ENCODE measurements at regions not wholly inside any gene's neighbourhood (a gene's known extent, or its start where the extent isn't known, plus 50 kb on each side); places are given as distances from the start of the nearest gene placed in this dataset.

GRCh38 chr17:51353296-51353695 lies 93.0 kb downstream of the UTP18 start:
- DNase-seq = no peak
- Histone ChIP-seq H3K4me3 (no peak overlapping the region), H3K27ac (no peak overlapping the region), H3K36me3 (replicated peaks in 1 of 2) (no peaks in the 10 kb centered on the region), H3K9me3 (replicated peaks in 1 of 3) (no peaks in the 10 kb centered on the region), H3K27me3 (no peaks in the 10 kb centered on the region), H3K4me1 (replicated peaks in 1 of 2) (no peaks in the 10 kb centered on the region)
- WGBS, 4 donors = 53 to 71% (median 63%) methylated on average over 4 of the region's 4 CpGs
- intact Hi-C loops (cut with DNase I) = no loop called here
- TF ChIP-seq CTCF (IDR thresholded peaks at IDR 0.05) = no peak
- no peak for TF ChIP-seq POLR2A (IDR thresholded peaks at IDR 0.05)

GRCh38 chr17:51354936-51355335 lies 94.6 kb downstream of the UTP18 start:
- H3K4me1 ChIP-seq (replicated peaks in 1 of 2) = no peaks in the 10 kb centered on the region
- no peaks in the 10 kb centered on the region for H3K9me3 ChIP-seq (replicated peaks in 1 of 3)
- no peaks in the 10 kb centered on the region for H3K27me3 ChIP-seq
- no peak for TF ChIP-seq CTCF (IDR thresholded peaks at IDR 0.05)
- TF ChIP-seq POLR2A (IDR thresholded peaks at IDR 0.05) = no peak
- H3K4me3 ChIP-seq = no peak overlapping the region
- no peaks in the 10 kb centered on the region for H3K36me3 ChIP-seq (replicated peaks in 1 of 2)
- intact Hi-C loops (cut with DNase I) = no loop called here
- peak overlapping the region in 1 of 5 donors; percentile 44 for H3K27ac ChIP-seq
- 49 to 68% (median 62%) methylated on average over 2 of the region's 2 CpGs for WGBS, 4 donors
- DNase-seq = no peak

GRCh38 chr17:51355441-51356410 lies 95.4 kb downstream of the UTP18 start:
- intact Hi-C loops (cut with DNase I) = no loop called here
- DNase-seq = no peak
- WGBS, 4 donors = 54 to 57% (median 56%) methylated on average over 18 of the region's 18 CpGs

GRCh38 chr17:51359055-51359454 lies 98.7 kb downstream of the UTP18 start:
- no peak overlapping the region for H3K4me3 ChIP-seq

More at GRCh38 chr17:51355441-51356410, 95.4 kb downstream of the UTP18 start:
- H3K36me3 ChIP-seq (replicated peaks in 1 of 2) = no peaks in the 10 kb centered on the region
- H3K4me1 ChIP-seq (replicated peaks in 1 of 2) = no peaks in the 10 kb centered on the region
- H3K9me3 ChIP-seq (replicated peaks in 1 of 3) = no peaks in the 10 kb centered on the region
- TF ChIP-seq POLR2A (IDR thresholded peaks at IDR 0.05) = no peak
- TF ChIP-seq CTCF (IDR thresholded peaks at IDR 0.05) = no peak
- H3K4me3 ChIP-seq = no peak overlapping the region
- peak overlapping the region in 1 of 5 donors; percentile 44 for H3K27ac ChIP-seq
- no peaks in the 10 kb centered on the region for H3K27me3 ChIP-seq

More at GRCh38 chr17:51359055-51359454, 98.7 kb downstream of the UTP18 start:
- no peaks in the 10 kb centered on the region for H3K9me3 ChIP-seq (replicated peaks in 1 of 3)
- intact Hi-C loops (cut with DNase I) = no loop called here
- TF ChIP-seq CTCF (IDR thresholded peaks at IDR 0.05) (no peak), POLR2A (IDR thresholded peaks at IDR 0.05) (no peak)
- no peak for DNase-seq
- no peaks in the 10 kb centered on the region for H3K27me3 ChIP-seq
- H3K4me1 ChIP-seq (replicated peaks in 1 of 2) = no peaks in the 10 kb centered on the region
- 79 to 88% (median 82%) methylated on average over 4 of the region's 4 CpGs for WGBS, 4 donors
- H3K36me3 ChIP-seq (replicated peaks in 1 of 2) = no peaks in the 10 kb centered on the region
- no peak overlapping the region for H3K27ac ChIP-seq

Data from adrenal gland (tissue), 9 donors.